ENCODE measurements at regions not wholly inside any gene's neighbourhood (a gene's known extent, or its start where the extent isn't known, plus 50 kb on each side); places are given as distances from the start of the nearest gene placed in this dataset.
"Not testable (repeated sequence)": the region's sequence is repeated elsewhere in the genome, so short reads cannot be mapped to it uniquely, and the experiment has no call there.

DNA sequence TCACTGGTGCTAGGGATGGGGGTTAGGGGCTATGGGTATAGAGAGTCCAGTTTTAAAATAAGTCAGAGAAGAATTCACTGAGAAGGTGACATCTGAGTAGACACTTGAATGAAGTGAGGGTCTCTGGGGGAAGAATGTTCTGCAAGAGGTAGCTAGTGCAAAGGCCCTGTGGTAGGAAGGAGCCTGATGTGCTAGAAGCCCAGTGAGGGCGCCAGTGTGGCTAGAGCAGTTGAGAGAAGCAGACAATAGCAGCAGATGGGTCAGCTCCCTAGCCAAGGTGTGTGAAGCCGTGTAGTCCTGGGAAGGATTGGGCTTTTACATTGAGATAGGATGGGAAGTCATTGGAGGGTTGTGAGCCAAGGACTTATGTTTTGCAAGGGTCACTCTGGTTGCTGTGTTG is 105.8 kb upstream of the PELI1 start:
- in situ Hi-C loops (cut with HindIII; ENCODE audit: low sequenced_read_pairs) = no loop called here

- in situ Hi-C loops (cut with HindIII; ENCODE audit: low sequenced_read_pairs) = no loop called here
These were observed 106.7 kb upstream of the PELI1 start for GRCh38 chr2:64250751-64251423.

GRCh38 chr2:64251497-64252250 is 107.5 kb upstream of the PELI1 start:
- in situ Hi-C loops (cut with HindIII; ENCODE audit: low sequenced_read_pairs) = no loop called here

DNA sequence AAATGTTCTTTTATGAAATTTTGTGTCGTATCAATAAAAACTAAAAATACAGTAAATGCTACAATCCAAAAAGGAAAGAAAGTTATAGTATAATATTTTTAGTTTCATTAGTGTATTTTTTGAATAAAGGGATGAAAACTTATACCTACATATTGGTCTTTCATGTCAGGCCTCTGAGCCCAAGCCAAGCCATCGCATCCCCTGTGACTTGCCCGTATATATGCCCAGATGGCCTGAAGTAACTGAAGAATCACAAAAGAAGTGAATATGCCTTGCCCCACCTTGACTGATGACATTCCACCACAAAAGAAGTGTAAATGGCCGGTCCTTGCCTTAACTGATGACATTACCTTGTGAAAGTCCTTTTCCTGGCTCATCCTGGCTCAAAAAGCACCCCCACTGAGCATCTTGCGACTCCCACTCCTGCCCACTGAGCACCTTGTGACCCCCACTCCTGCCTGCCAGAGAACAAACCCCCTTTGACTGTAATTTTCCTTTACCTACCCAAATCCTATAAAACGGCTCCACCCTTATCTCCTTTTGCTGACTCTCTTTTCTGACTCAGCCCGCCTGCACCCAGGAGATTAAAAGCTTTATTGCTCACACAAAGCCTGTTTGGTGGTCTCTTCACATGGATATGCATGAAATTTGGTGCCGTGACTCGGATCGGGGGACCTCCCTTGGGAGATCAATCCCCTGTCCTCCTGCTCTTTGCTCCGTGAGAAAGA is 108.2 kb upstream of the PELI1 start:
- in situ Hi-C loops (cut with HindIII; ENCODE audit: low sequenced_read_pairs) = not testable (repeated sequence)

DNA sequence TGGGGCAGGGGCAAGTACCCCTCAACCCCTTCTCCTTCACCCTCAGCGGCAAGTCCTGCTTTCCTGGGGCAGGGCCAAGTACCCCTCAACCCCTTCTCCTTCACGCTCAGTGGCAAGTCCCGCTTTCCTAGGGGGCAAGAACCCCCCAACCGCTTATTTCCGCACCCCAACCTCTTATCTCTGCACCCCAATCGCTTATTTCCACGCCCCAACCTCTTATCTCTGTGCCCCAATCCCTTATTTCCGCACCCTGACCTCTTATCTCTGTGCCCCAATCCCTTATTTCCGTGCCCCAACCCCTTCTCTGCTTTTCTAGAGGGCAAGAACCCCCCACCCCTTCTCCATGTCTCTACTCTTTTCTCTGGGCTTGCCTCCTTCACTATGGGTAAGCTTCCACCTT is 109.2 kb upstream of the PELI1 start:
- in situ Hi-C loops (cut with HindIII; ENCODE audit: low sequenced_read_pairs) = not testable (repeated sequence)

DNA sequence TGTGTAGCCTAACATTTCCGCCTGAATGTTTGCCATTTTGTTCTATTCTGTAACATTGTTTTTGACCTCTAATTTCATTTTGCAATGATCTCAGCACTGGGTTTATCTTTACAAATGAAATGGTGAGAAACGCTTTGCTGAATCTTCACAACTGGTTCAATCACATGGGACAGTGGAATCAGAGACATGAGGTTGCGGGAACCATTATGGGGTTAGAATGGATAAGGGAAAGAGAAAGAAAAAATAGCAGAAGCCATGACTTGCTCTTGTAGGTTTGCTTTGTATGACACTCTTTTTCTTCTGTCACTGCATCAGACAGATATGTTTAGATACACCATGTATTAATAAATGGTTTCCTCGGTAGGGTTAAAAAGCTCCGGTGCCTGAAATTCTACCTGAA is 114.3 kb upstream of the PELI1 start:
- in situ Hi-C loops (cut with HindIII; ENCODE audit: low sequenced_read_pairs) = no loop called here

DNA sequence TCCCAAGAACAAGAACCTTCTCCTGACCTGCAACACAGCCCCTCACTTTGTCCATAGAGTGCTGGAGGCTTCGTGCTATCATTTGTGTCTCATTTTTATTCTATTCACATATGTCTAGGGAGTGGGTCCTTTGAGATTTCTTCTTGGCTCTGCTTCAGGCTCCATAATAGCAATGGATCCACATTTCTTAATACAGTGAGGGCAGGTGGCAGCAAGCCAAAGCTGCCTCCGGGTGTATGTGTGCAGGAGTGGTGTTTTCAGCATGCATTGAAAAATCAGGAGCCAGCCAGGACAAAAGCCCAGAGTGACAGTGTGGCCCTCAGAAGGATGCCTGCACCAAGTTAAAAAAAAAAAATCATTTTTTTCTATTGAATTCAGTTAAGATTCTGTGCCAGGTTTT is 115.1 kb upstream of the PELI1 start:
- in situ Hi-C loops (cut with HindIII; ENCODE audit: low sequenced_read_pairs) = no loop called here

DNA sequence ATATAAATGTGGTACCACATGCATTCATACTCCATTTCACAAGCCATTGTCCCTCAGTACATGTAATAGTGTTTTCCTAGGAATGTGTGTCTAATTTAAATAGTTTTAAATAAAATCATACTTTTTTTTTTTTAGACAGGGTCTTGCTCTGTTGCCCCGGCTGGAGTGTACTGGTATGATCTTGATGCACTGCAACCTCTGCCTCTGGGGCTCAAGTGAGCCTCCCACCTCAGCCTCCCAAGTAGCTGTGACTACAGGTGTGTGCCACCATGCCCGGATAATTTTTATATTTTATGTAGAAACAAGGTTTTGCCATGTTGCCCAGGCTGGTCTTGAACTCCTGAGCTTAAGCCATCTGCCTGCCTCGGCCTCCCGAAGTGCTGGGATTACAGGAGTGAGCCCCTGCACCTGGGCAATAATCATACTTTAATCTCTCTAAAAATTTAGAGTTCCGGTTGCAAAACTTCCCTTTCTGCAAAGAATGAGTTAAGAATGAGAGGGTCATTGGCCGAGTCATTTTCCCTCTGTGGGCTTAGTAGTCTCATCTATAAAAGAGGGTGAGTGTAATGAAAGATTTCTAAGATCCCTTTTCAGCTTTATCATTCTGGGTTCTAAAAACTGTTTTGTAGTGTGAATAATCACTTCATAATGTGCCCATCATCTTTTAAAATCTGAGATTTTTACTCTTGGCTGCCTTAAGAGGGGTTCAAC is 116.0 kb upstream of the PELI1 start:
- in situ Hi-C loops (cut with HindIII; ENCODE audit: low sequenced_read_pairs) = no loop called here

- in situ Hi-C loops (cut with HindIII; ENCODE audit: low sequenced_read_pairs) = no loop called here
These were observed 116.6 kb upstream of the PELI1 start for GRCh38 chr2:64260817-64261216.

GRCh38 chr2:64262071-64262470 is 117.9 kb upstream of the PELI1 start:
- in situ Hi-C loops (cut with HindIII; ENCODE audit: low sequenced_read_pairs) = no loop called here

GRCh38 chr2:64262816-64263215 is 118.6 kb upstream of the PELI1 start:
- in situ Hi-C loops (cut with HindIII; ENCODE audit: low sequenced_read_pairs) = no loop called here

DNA sequence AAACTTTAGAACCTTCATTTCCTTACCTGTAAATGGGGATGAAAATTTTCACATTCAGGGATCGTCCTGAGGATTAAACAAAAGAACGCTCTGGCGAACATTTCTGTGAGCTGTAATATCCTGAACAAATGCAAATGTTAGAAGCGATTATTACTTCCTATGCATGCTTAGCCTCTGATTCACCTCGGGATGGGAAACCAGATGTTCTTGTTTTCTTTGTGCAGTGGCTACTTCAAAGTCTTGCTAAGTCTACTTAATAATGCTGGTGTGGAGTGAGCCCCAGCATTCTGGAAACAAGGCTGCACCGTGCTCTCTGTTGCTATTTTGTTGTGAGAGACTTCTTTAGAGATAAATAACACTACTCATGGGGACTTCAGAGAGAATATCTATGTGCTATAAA is 119.1 kb upstream of the PELI1 start:
- in situ Hi-C loops (cut with HindIII; ENCODE audit: low sequenced_read_pairs) = no loop called here

- in situ Hi-C loops (cut with HindIII; ENCODE audit: low sequenced_read_pairs) = loop anchor here (5.0 kb wide), 1 partner anchor 45 kb away; no protein-coding TSS in a partner anchor
These were observed 123.5 kb upstream of the PELI1 start for GRCh38 chr2:64267699-64268098.

GRCh38 chr2:64268330-64269048 is 124.3 kb upstream of the PELI1 start:
- in situ Hi-C loops (cut with HindIII; ENCODE audit: low sequenced_read_pairs) = loop anchor here (5.0 kb wide), 1 partner anchor 46 kb away; no protein-coding TSS in a partner anchor

DNA sequence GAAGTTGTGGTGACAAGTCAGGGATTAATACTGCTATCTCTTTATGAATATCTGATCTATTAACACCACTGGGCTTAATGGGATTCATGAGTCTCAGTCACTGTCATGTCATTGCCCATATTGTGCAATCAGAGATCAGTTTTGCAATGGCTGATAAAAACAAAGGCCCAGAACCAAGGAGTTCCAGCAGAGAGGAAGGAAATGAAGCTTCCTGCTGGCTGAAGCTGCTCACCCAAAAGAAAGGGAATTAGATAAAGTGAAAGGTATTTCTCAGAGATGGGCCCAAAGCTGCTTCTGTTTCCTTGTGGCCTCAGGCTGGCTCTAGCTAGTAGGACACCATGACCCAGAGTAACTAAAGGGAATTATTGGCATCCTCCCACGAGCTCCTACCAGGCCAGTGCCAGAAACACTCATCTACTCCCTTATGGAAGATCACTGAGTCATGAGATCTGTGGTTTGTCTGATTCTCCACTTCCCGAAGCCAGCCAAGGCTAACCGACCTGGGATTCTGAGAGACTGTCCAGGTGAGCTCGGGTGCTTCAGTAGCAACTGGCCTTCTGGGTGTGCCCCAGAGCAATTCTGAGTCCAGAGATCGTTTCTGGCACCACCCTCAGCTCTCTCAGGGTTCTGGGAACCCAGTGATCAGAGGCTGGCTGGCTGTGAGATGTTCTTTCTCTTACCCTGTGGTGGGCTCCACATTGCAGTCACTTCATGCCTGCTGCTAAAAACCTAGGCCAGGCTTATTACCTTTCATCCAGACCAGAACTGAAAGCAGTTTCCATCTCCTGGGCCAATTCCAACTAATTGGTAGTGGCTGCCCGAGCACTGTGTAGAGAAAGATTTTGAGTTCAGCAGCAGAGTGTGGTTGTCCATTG is 129.5 kb upstream of the PELI1 start:
- in situ Hi-C loops (cut with HindIII; ENCODE audit: low sequenced_read_pairs) = no loop called here

DNA sequence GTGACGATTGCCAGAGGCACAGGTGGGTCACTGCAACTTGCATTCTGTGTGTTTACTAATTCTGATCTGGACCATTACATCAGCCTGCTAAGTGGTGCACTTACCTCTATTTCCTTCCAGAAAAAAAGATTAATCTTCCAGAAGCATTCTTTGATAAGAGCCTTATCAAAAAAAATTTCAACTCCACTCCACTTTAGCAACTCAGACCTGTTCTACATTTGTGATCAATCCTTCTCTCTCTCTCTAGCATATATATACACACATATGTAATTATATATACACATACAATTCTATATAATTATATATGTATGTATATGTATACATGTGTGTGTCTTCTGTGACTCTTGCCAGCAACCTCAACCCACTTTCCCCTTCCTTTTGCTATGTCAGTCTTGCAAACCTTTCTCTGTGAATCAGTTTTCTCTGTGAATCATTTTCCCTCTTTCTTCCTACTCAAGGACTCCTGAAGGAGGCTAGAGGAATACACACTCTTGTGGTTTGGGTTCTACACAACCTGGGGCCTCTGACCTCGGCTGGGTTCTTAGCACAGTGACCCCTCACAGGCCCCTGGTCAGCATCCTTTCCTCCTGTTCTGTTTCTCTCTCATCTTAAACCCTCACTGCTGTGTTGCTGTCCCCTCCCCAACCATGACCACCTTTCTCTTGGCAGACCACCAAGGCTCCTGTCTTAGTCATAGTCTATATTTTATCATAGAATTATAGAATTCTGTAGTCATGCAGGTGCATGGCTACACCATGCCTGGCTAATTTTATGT is 130.4 kb upstream of the PELI1 start:
- in situ Hi-C loops (cut with HindIII; ENCODE audit: low sequenced_read_pairs) = no loop called here

- in situ Hi-C loops (cut with HindIII; ENCODE audit: low sequenced_read_pairs) = no loop called here
These were observed 130.9 kb upstream of the PELI1 start for GRCh38 chr2:64275174-64275466.

DNA sequence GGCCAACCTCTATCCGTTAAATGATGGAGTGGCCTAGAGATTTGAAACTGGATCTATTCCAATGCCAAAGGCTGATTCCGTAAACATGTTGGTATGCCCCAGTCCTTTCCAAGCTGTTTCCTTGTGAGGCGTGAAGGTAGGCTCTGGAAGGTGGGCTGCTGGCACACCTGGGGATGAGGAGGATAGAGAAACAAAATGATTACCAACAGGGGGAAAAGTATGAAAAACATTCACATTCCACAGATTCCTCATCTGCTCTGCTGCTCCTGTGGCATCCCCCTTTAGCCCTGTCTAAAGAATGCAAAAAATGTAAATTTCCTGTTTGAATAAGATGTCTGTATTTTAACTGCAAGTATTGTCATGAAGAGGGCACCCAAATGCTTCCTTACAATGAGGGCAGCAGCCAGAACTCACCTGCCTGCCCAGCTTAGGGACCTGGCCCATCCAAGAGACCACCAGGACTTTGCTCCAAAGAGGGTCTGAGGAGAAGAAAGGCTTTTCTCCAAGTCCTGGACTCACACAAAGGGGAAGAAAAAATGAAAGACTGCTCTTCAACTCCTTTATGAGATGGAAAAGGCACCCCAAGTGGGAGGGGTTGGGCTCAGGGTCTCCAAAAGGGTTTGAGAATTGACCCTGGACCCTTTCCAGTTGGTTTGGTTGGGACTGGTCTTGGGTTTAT is 132.3 kb upstream of the PELI1 start:
- in situ Hi-C loops (cut with HindIII; ENCODE audit: low sequenced_read_pairs) = no loop called here

Measured in DLD1 (cell line).